DMS153 (cell line): ENCODE measurements at regions not wholly inside any gene's neighbourhood (a gene's known extent, or its start where the extent isn't known, plus 50 kb on each side); places are given as distances from the start of the nearest gene placed in this dataset.
"Not testable (repeated sequence)": the region's sequence is repeated elsewhere in the genome, so short reads cannot be mapped to it uniquely, and the experiment has no call there.

ENCODE experiments used
- DNase-seq: peaks from one replicate; lab custom pipeline; 2025; lab: John Stamatoyannopoulos, UW

DNA sequence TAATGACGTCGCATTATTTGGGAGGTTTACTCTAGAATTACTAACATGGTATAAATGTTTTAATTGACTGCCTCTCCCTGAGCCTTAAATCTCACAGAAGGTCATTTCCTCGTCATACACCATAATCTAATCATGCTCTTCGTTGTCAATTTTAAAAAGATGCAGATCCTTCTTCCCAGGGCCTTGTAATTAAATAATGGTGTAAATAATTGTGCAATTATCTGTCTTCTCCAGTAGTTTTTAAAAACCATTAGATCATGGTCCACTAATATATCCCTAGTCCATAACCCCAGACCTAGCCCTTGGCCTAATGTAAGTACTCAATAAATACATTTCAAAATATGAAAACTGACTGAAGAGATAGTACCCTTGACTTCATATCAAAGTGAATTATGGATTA is 181.5 kb upstream of the GNAI1 start:
- no peak for DNase-seq

DNA sequence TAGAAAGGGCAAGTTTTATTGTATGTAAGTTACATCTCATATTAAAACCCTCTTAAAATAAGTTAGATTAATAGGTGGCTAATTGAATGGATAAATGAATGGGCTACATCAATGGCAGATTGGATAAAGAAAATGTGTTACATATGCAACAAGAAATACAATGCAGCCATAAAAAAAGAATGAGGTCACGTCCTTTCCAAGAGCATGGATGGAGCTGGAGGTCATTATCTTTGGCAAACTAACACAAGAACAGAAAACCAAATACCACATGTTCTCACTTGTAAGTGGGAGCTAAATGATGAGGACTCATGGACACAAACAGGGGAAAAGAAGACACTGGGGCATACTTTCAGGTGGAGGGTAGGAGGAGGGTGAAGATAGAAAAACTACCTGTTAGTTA is 182.2 kb upstream of the GNAI1 start:
- no peak for DNase-seq

- DNase-seq, result no peak
These were observed 183.2 kb upstream of the GNAI1 start for GRCh38 chr7:79951415-79951814.

- peak; percentile 37 for DNase-seq
These were observed 184.9 kb upstream of the GNAI1 start for GRCh38 chr7:79949778-79950177.

- DNase-seq, result peak; percentile 4
These were observed 198.2 kb upstream of the GNAI1 start for GRCh38 chr7:79936281-79936983.

DNA sequence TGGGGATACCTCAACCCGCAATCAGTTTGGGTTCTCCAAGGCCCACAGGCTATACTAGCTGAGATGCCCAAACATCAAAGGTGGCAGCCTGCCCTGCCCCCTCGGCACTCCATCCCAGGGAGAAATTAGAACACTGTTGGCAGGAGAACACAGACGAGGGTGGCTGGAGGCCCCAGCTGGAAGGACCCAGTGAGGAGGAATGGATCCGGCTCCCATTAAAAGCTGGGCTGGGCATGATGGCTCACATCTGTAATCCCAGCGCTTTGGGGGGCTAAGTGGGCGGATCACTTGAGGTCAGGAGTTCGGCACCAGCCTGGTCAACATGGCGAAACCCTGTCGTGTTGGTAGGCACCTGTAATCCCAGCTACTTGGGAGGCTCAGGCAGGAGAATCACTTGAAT is 199.9 kb upstream of the GNAI1 start:
- DNase-seq, result no peak

- DNase-seq, result no peak
These were observed 201.5 kb upstream of the GNAI1 start for GRCh38 chr7:79933144-79933543.

- no peak for DNase-seq
These were observed 204.0 kb upstream of the GNAI1 start for GRCh38 chr7:79930604-79931003.

GRCh38 chr7:79927116-79927515 is 207.5 kb upstream of the GNAI1 start:
- DNase-seq, result no peak

DNA sequence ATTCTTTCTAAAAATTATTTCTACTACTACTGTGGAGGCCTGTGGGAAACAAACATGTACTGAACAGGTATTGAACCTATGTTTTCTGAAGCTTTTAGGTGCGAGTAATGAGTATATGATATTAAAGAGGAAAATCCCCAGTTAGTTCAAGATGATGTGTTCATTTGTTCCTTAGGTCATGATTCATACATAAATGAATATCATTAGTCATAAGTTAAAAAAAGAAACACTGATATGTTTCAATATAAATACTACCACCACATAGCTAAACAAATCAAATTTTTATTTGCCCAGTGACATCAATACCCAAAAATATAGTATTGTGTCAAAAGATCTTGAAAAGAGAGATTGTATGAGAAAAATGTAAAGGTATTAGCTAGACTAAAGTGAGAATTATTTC is 210.7 kb upstream of the GNAI1 start:
- no peak for DNase-seq

GRCh38 chr7:79922894-79923293 is 211.7 kb upstream of the GNAI1 start:
- no peak for DNase-seq

DNA sequence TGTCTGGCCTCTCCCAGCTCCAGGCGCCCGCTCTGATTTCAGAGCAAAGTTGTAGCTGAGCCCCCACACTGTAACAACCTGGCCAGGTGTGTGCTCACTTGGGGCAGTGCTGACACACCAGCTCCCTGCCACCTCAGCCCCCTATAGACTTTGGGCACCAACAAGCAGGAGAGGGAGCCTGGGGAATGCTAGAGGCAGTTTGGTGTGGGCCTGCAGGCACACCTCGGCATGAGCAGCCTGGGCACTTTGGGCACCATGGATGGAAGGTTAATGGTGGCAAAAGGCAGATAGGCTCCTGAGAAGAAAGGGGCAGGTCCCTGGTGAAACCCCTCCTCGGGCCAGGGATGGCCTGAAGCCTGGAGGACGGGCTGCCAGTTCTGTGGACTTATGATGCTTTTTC is 212.7 kb upstream of the GNAI1 start:
- DNase-seq, result no peak

DNA sequence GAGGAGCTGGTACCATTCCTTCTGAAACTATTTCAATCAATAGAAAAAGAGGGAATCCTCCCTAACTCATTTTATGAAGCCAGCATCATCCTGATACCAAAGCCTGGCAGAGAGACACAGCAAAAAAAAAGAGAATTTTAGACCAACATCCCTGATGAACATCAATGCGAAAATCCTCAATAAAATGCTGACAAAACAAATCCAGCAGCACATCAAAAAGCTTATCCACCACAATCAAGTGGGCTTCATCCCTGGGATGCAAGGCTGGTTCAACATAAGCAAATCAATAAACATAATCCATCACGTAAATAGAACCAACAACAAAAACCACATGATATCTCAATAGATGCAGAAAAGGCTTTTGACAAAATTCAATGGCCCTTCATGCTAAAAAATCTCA is 216.0 kb upstream of the GNAI1 start:
- not testable (repeated sequence) for DNase-seq

DNA sequence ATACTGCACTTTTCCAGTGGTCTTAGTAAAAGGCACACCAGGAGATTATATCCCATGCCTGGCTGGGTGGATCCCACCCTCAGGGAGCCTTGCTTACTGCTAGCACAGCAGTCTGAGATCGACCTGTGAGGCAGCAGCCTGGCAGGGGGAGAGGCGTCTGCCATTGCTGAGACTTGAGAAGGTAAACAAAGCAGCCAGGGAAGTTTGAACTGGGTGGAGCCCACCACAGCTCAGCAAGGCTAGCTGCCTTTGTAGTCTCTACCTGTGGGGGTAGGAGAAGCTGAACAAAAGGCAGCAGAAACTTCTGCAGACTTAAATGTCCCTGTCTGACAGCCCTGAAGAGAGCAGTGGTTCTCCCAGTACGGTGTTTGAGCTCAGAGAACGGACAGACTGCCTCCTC is 219.3 kb upstream of the GNAI1 start:
- not testable (repeated sequence) for DNase-seq

GRCh38 chr7:79912213-79912633 is 222.4 kb upstream of the GNAI1 start:
- no peak for DNase-seq

GRCh38 chr7:79911420-79911819 is 223.2 kb upstream of the GNAI1 start:
- DNase-seq, result no peak

DNA sequence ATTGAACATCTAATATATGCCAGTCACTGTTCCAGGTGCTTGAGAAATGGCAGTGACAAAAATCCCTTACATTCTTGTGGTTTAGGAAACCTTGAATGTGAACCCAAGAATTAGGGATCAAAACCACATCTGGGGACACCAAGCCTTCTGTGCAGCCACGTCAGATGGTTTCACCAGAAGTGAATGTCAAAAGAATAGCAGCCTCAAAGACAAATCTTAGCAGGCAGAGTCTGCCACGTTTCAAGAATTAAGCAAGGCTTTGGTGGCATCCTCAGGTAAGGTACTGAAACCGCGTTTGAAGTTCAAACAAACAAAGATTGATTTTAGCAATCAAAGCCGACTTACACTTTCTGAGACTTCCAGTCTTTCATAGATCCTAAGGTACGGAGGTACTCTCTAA is 225.5 kb upstream of the GNAI1 start:
- DNase-seq, result no peak

- no peak for DNase-seq
These were observed 237.5 kb upstream of the GNAI1 start for GRCh38 chr7:79897166-79897565.

GRCh38 chr7:79893991-79894390 is 240.6 kb upstream of the GNAI1 start:
- DNase-seq, result no peak

GRCh38 chr7:79882922-79883321 is 251.7 kb upstream of the GNAI1 start:
- DNase-seq, result no peak

- DNase-seq, result no peak
These were observed 254.3 kb upstream of the GNAI1 start for GRCh38 chr7:79880312-79880711.

DNA sequence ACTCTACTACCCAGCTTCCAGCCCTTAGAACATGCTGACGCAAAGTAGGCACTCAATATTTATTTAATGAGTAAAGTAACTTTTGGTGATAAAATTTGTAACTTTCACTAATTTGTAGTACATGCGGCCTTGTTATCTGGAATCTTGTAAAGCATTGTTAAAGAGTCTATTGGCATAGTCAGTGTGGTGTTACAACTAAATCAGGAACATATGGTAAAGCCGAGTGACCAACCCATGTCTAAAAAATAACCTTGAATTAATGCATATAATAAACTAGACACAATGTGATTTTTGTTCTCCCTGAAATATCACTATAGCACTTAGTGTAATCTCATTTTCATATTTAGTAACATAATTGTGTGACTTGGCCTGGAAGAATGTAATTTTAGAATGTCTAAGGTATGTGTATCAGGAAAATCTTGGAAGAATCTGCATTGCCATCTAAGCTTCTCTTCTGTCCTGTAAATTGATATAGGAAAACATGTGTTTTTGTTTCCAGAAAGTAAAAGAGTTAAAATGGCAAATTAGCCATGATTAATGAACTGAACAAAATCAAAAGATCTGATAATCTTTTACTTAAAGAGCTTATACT is 256.7 kb upstream of the GNAI1 start:
- DNase-seq, result no peak

- no peak for DNase-seq
These were observed 257.8 kb upstream of the GNAI1 start for GRCh38 chr7:79876848-79877252.

- DNase-seq, result no peak
These were observed 259.8 kb upstream of the GNAI1 start for GRCh38 chr7:79874797-79875196.
